Nephron progenitor cell (in vitro differentiated cells): ENCODE measurements at regions not wholly inside any gene's neighbourhood (a gene's known extent, or its start where the extent isn't known, plus 50 kb on each side); places are given as distances from the start of the nearest gene placed in this dataset.
A peak's percentile ranks its signal among the peaks of the same experiment; 100 is the strongest.

Source experiments
- DNase-seq: peaks from one replicate; pipeline ENCODE4 v3.0.0; 2021
- H3K27ac Mint-ChIP-seq: 2 replicates; pipeline ENCODE4 v1.8.0; 2021; ENCODE audit warnings: mild to moderate bottlenecking, moderate library complexity, mixed read lengths
- H3K27me3 Mint-ChIP-seq: 2 replicates; pipeline ENCODE4 v1.8.0; 2021; ENCODE audit warnings: mild to moderate bottlenecking, low read depth, mixed read lengths; ENCODE audit not compliant: poor library complexity
- H3K36me3 Mint-ChIP-seq: 2 replicates; pipeline ENCODE4 v1.8.0; 2021; ENCODE audit warnings: low read depth, mixed read lengths
- H3K4me1 Mint-ChIP-seq: 2 replicates; pipeline ENCODE4 v1.8.0; 2021; ENCODE audit warnings: mixed read lengths
- H3K4me3 Mint-ChIP-seq: 2 replicates; pipeline ENCODE4 v1.8.0; 2021; ENCODE audit warnings: mild to moderate bottlenecking, moderate library complexity, mixed read lengths
- H3K9me3 Mint-ChIP-seq: 2 replicates; pipeline ENCODE4 v1.8.0; 2021; ENCODE audit warnings: mild to moderate bottlenecking, moderate library complexity, mixed read lengths
- TF ChIP-seq, protein P1 (sequence below): fragments of 200-600 bp; sonication (generic); IDR thresholded peaks from 2 replicates; pipeline ENCODE4 v1.5.0; 2021; ENCODE audit warnings: antibody characterized with exemption

DNA sequence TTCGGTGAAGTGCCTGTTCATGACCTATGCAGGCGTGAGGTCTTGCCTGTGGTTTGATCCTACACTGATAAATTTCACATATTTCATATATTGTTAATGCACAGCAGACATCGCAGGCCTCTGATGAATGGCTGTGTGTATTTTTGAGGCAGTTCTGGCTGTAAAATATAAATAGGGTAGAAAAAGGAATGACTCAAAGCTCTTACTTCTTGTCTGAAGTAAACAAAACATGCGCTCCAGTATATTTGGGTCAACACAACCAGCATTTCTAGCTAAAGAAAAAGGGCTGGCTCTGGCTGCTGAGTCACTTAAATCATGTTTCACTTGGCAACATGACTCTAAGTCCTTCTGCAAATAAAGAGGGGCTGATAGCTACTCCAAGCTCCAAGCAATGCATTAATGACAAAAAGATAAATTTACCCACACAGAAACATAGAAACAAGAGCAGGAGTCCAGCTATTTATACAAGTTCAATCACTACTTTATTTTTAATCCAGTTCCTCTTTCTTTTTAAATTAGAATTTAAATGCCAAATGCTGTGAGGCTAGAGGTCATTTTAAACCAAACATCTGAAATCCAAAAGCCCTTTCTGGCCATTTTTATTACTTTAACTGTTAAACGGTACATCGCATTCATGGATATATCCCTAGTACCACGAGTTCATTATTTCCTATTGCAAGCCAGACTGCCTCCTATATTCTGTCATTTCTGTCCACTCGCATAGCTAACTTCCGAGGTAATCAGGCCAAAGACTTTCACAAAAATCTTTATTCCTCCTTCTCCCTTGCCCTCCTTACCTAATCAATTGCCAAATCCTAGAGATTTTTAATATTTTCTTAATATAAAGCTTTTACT lies 54.3 kb upstream of the TMCC3 start:
- TF ChIP-seq, protein P1, sequence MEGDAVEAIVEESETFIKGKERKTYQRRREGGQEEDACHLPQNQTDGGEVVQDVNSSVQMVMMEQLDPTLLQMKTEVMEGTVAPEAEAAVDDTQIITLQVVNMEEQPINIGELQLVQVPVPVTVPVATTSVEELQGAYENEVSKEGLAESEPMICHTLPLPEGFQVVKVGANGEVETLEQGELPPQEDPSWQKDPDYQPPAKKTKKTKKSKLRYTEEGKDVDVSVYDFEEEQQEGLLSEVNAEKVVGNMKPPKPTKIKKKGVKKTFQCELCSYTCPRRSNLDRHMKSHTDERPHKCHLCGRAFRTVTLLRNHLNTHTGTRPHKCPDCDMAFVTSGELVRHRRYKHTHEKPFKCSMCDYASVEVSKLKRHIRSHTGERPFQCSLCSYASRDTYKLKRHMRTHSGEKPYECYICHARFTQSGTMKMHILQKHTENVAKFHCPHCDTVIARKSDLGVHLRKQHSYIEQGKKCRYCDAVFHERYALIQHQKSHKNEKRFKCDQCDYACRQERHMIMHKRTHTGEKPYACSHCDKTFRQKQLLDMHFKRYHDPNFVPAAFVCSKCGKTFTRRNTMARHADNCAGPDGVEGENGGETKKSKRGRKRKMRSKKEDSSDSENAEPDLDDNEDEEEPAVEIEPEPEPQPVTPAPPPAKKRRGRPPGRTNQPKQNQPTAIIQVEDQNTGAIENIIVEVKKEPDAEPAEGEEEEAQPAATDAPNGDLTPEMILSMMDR, result no peak
- peak overlapping the region; percentile 16 for H3K4me3 Mint-ChIP-seq
- no peaks in the 10 kb centered on the region for H3K27me3 Mint-ChIP-seq
- no peak for DNase-seq
- H3K36me3 Mint-ChIP-seq, result peaks cover 7% of the 10 kb centered on the region
- peak overlapping the region; percentile 87 for H3K27ac Mint-ChIP-seq
- peaks cover 8% of the 10 kb centered on the region for H3K9me3 Mint-ChIP-seq
- H3K4me1 Mint-ChIP-seq, result peaks cover 72% of the 10 kb centered on the region

DNA sequence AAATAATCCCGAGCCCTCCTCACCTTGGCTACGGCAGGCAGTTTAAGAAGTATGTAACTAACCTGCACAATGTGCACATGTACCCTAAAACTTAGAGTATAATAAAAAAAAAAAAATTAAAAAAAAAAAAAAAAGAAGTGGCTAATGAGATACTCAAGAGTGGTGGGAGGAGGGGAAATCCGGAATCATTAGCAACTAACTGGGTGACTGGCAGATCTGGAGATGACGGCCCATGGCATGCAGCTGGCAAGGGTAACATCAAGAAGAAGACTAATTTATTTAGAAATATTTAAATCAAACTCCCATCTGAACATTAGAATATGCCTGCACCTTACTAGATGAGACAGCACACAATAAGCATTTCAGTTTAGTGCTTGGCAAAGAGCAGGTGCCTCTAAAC lies 52.3 kb upstream of the TMCC3 start:
- no peak for DNase-seq
- peaks cover 18% of the 10 kb centered on the region for H3K36me3 Mint-ChIP-seq
- no peak overlapping the region for H3K4me3 Mint-ChIP-seq
- no peaks in the 10 kb centered on the region for H3K27me3 Mint-ChIP-seq
- TF ChIP-seq, protein P1, result no peak
- H3K9me3 Mint-ChIP-seq, result peaks cover 26% of the 10 kb centered on the region
- H3K4me1 Mint-ChIP-seq, result peaks cover 75% of the 10 kb centered on the region
- peak overlapping the region; percentile 67 for H3K27ac Mint-ChIP-seq

DNA sequence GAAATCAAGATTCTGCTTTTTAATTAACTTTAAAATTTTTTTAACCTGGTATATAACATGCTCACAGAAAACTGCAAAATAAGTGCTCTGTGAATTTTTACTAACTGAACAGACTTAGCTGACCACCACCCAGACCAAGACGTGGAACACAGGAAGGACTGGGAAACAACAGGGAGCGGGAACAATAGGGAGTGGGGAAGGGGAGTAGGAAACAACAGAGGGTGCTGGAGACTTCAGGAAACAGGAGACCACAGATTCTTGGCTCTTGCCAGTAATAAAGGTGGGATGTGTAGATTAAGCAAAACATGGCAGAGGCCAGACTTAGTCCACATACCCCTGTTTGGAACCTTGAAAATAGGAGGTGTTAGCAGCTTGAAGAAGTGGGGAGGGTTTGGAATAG lies 51.4 kb upstream of the TMCC3 start:
- DNase-seq, result no peak
- peaks cover 35% of the 10 kb centered on the region for H3K9me3 Mint-ChIP-seq
- H3K4me1 Mint-ChIP-seq, result peaks cover 70% of the 10 kb centered on the region
- H3K36me3 Mint-ChIP-seq, result peaks cover 25% of the 10 kb centered on the region
- no peak overlapping the region for H3K4me3 Mint-ChIP-seq
- TF ChIP-seq, protein P1, result no peak
- H3K27ac Mint-ChIP-seq, result no peak overlapping the region
- H3K27me3 Mint-ChIP-seq, result no peaks in the 10 kb centered on the region

DNA sequence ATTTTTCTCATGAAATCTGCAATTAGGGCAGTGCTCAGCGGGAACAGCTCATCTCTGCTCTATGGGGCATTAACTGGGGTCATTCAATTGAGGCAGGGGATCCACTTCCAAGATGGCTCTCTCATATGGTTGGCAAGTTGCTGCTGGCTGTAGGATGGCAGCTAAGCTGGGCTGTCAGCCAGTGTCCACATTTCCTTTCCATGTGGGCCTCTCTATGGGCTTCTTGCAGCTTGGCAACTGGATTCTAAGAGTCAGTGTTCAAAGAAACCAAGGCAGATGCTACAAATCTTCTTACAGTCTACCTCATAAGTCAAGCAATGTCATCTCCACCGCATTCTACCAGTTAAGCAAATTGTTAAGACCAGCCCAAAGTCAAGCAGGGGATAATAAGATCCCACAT lies 50.3 kb upstream of the TMCC3 start:
- peaks cover 60% of the 10 kb centered on the region for H3K4me1 Mint-ChIP-seq
- no peaks in the 10 kb centered on the region for H3K27me3 Mint-ChIP-seq
- H3K36me3 Mint-ChIP-seq, result peaks cover 26% of the 10 kb centered on the region
- H3K4me3 Mint-ChIP-seq, result no peak overlapping the region
- TF ChIP-seq, protein P1, result no peak
- no peak for DNase-seq
- peaks cover 37% of the 10 kb centered on the region for H3K9me3 Mint-ChIP-seq
- H3K27ac Mint-ChIP-seq, result peak overlapping the region; percentile 15
